Liver (tissue), 3 donors: ENCODE measurements at regions not wholly inside any gene's neighbourhood (a gene's known extent, or its start where the extent isn't known, plus 50 kb on each side); places are given as distances from the start of the nearest gene placed in this dataset.

ENCODE experiments used
- GABPA ChIP-seq, 2 donors: IDR thresholded peaks in 1 of 2; conservative IDR thresholded peaks in 1 of 2; 2 replicates each; pipeline ENCODE4 v1.6.1; 2016; ENCODE audit warnings: antibody characterized with exemption in 2 of 2, mild to moderate bottlenecking in 1 of 2, moderate library complexity in 1 of 2
- JUND ChIP-seq, 2 donors: IDR thresholded peaks; 2 replicates each; pipeline ENCODE4 v1.6.1; 2016; ENCODE audit warnings: antibody characterized with exemption in 2 of 2
- NR2F2 ChIP-seq: IDR thresholded peaks from 2 replicates; pipeline ENCODE4 v1.6.1; 2016; ENCODE audit warnings: antibody characterized with exemption
- RAD21 ChIP-seq, 2 donors: IDR thresholded peaks; 2 replicates each; pipeline ENCODE4 v1.6.1; 2016; ENCODE audit warnings: antibody characterized with exemption in 2 of 2, mild to moderate bottlenecking in 2 of 2
- RXRA ChIP-seq, 2 donors: IDR thresholded peaks; 2 replicates each; pipeline ENCODE4 v1.6.1; 2017 to 2018; ENCODE audit warnings: antibody characterized with exemption in 2 of 2, mild to moderate bottlenecking in 1 of 2
- SP1 ChIP-seq: IDR thresholded peaks from 2 replicates; pipeline ENCODE4 v1.6.1; 2018; ENCODE audit warnings: antibody characterized with exemption, mild to moderate bottlenecking
- TAF1 ChIP-seq: conservative IDR thresholded peaks from 2 replicates; pipeline ENCODE4 v1.6.1; 2016; ENCODE audit warnings: antibody characterized with exemption, mild to moderate bottlenecking
- TF ChIP-seq, protein P1 (sequence below): IDR thresholded peaks from 2 replicates; pipeline ENCODE4 v1.6.1; 2016; ENCODE audit warnings: antibody characterized with exemption
- TF ChIP-seq, protein P2 (sequence below): fragments of 150-350 bp; IDR thresholded peaks from 2 replicates; pipeline ENCODE4 v1.5.1; 2017; ENCODE audit warnings: improper control_type of control experiment, low read depth, low read length; ENCODE audit not compliant: missing input control
- TF ChIP-seq, protein P3 (sequence below): IDR thresholded peaks from 2 replicates; pipeline ENCODE4 v1.6.1; 2016; ENCODE audit warnings: antibody characterized with exemption, mild to moderate bottlenecking
- donor health status: healthy.
- donor health status: healthy.

GRCh38 chr21:35273333-35273732 is 224.2 kb upstream of the RUNX1 start:
- TF ChIP-seq RAD21 (IDR thresholded peaks at IDR 0.05) (no peak), RXRA (IDR thresholded peaks at IDR 0.05) (no peak), SP1 (no peak), TAF1 (no peak), NR2F2 (no peak), GABPA (IDR thresholded peaks at IDR 0.05 in 1 of 2, conservative IDR thresholded peaks at IDR 0.05 in 1 of 2) (no peak), JUND (IDR thresholded peaks at IDR 0.05) (no peak)
- TF ChIP-seq, protein P1, sequence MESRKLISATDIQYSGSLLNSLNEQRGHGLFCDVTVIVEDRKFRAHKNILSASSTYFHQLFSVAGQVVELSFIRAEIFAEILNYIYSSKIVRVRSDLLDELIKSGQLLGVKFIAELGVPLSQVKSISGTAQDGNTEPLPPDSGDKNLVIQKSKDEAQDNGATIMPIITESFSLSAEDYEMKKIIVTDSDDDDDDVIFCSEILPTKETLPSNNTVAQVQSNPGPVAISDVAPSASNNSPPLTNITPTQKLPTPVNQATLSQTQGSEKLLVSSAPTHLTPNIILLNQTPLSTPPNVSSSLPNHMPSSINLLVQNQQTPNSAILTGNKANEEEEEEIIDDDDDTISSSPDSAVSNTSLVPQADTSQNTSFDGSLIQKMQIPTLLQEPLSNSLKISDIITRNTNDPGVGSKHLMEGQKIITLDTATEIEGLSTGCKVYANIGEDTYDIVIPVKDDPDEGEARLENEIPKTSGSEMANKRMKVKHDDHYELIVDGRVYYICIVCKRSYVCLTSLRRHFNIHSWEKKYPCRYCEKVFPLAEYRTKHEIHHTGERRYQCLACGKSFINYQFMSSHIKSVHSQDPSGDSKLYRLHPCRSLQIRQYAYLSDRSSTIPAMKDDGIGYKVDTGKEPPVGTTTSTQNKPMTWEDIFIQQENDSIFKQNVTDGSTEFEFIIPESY: no peak
- TF ChIP-seq, protein P2, sequence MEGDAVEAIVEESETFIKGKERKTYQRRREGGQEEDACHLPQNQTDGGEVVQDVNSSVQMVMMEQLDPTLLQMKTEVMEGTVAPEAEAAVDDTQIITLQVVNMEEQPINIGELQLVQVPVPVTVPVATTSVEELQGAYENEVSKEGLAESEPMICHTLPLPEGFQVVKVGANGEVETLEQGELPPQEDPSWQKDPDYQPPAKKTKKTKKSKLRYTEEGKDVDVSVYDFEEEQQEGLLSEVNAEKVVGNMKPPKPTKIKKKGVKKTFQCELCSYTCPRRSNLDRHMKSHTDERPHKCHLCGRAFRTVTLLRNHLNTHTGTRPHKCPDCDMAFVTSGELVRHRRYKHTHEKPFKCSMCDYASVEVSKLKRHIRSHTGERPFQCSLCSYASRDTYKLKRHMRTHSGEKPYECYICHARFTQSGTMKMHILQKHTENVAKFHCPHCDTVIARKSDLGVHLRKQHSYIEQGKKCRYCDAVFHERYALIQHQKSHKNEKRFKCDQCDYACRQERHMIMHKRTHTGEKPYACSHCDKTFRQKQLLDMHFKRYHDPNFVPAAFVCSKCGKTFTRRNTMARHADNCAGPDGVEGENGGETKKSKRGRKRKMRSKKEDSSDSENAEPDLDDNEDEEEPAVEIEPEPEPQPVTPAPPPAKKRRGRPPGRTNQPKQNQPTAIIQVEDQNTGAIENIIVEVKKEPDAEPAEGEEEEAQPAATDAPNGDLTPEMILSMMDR: no peak
- TF ChIP-seq, protein P3, sequence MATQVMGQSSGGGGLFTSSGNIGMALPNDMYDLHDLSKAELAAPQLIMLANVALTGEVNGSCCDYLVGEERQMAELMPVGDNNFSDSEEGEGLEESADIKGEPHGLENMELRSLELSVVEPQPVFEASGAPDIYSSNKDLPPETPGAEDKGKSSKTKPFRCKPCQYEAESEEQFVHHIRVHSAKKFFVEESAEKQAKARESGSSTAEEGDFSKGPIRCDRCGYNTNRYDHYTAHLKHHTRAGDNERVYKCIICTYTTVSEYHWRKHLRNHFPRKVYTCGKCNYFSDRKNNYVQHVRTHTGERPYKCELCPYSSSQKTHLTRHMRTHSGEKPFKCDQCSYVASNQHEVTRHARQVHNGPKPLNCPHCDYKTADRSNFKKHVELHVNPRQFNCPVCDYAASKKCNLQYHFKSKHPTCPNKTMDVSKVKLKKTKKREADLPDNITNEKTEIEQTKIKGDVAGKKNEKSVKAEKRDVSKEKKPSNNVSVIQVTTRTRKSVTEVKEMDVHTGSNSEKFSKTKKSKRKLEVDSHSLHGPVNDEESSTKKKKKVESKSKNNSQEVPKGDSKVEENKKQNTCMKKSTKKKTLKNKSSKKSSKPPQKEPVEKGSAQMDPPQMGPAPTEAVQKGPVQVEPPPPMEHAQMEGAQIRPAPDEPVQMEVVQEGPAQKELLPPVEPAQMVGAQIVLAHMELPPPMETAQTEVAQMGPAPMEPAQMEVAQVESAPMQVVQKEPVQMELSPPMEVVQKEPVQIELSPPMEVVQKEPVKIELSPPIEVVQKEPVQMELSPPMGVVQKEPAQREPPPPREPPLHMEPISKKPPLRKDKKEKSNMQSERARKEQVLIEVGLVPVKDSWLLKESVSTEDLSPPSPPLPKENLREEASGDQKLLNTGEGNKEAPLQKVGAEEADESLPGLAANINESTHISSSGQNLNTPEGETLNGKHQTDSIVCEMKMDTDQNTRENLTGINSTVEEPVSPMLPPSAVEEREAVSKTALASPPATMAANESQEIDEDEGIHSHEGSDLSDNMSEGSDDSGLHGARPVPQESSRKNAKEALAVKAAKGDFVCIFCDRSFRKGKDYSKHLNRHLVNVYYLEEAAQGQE: no peak
